ENCODE measurements at regions not wholly inside any gene's neighbourhood (a gene's known extent, or its start where the extent isn't known, plus 50 kb on each side); places are given as distances from the start of the nearest gene placed in this dataset.
"Not testable (repeated sequence)": the region's sequence is repeated elsewhere in the genome, so short reads cannot be mapped to it uniquely, and the experiment has no call there.

- no peak for DNase-seq
Observed at GRCh38 chr3:104437891-104438290, 928.8 kb upstream of the ALCAM start.

GRCh38 chr3:104438706-104439105 is 928.0 kb upstream of the ALCAM start:
- no peak for DNase-seq

GRCh38 chr3:104445252-104445919 is 921.3 kb upstream of the ALCAM start:
- DNase-seq, result not testable (repeated sequence)

GRCh38 chr3:104447681-104448080 is 919.0 kb upstream of the ALCAM start:
- DNase-seq, result no peak

- DNase-seq, result no peak
Observed at GRCh38 chr3:104452697-104453096, 914.0 kb upstream of the ALCAM start.

GRCh38 chr3:104458657-104459056 is 908.1 kb upstream of the ALCAM start:
- DNase-seq, result no peak

- DNase-seq, result no peak
Observed at GRCh38 chr3:104460477-104461406, 906.0 kb upstream of the ALCAM start.

GRCh38 chr3:104461431-104461830 is 905.3 kb upstream of the ALCAM start:
- no peak for DNase-seq

GRCh38 chr3:104472221-104472620 is 894.5 kb upstream of the ALCAM start:
- DNase-seq, result no peak

GRCh38 chr3:104474011-104474410 is 892.7 kb upstream of the ALCAM start:
- no peak for DNase-seq

GRCh38 chr3:104503022-104503421 is 863.7 kb upstream of the ALCAM start:
- DNase-seq, result no peak

GRCh38 chr3:104510131-104510849 is 856.4 kb upstream of the ALCAM start:
- DNase-seq, result no peak

- no peak for DNase-seq
Observed at GRCh38 chr3:104514371-104514770, 852.3 kb upstream of the ALCAM start.

- DNase-seq, result no peak
Observed at GRCh38 chr3:104514776-104515175, 851.9 kb upstream of the ALCAM start.

- no peak for DNase-seq
Observed at GRCh38 chr3:104519068-104519467, 847.6 kb upstream of the ALCAM start.

- no peak for DNase-seq
Observed at GRCh38 chr3:104519468-104520227, 847.1 kb upstream of the ALCAM start.

GRCh38 chr3:104520228-104520655 is 846.5 kb upstream of the ALCAM start:
- DNase-seq, result no peak

- no peak for DNase-seq
Observed at GRCh38 chr3:104521606-104522336, 844.9 kb upstream of the ALCAM start.

GRCh38 chr3:104523136-104523535 is 843.6 kb upstream of the ALCAM start:
- no peak for DNase-seq

- DNase-seq, result no peak
Observed at GRCh38 chr3:104526901-104527401, 839.8 kb upstream of the ALCAM start.

- no peak for DNase-seq
Observed at GRCh38 chr3:104530934-104531333, 835.8 kb upstream of the ALCAM start.

GRCh38 chr3:104536715-104537114 is 830.0 kb upstream of the ALCAM start:
- no peak for DNase-seq

All from activated gamma-delta T cell (primary cell).